H1 (cell line): ENCODE measurements at regions not wholly inside any gene's neighbourhood (a gene's known extent, or its start where the extent isn't known, plus 50 kb on each side); places are given as distances from the start of the nearest gene placed in this dataset.

Experiments used
- RFX5 ChIP-seq: IDR thresholded peaks from 2 replicates; pipeline ENCODE4 v1.6.1; 2011; ENCODE audit warnings: low read depth, low read length, improper control_type of control experiment, borderline replicate concordance
- TBP ChIP-seq: IDR thresholded peaks from 2 replicates; pipeline ENCODE4 v1.6.1; 2011; ENCODE audit warnings: low read depth, low read length, improper control_type of control experiment
- TF ChIP-seq, protein P1 (sequence below): IDR thresholded peaks from 2 replicates; pipeline ENCODE4 v1.6.1; 2011; ENCODE audit warnings: low read depth, mild to moderate bottlenecking, low read length; ENCODE audit not compliant: insufficient read depth

DNA sequence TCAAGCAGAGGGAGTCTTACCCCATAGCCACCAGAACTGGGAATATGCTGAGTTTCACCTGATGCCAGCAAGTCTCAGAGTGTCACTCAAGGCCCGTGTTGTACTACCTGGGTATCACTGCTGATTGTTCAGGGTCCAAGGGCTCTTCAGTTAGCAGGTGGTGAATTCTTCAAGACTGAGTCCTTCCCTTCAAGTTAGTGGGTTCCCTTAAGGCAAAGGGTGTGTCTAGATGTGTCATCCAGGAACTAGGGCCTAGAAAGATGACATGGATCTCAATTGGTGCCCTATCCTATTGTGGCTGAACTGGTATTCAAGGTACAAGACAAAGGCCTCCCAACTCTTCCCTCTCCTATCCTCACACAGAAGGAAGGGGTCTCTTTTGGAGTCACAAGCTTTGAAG lies 159.9 kb upstream of the DIPK2B start (continued):
- no peak for TF ChIP-seq RFX5
- TF ChIP-seq TBP, result no peak
- TF ChIP-seq, protein P1, sequence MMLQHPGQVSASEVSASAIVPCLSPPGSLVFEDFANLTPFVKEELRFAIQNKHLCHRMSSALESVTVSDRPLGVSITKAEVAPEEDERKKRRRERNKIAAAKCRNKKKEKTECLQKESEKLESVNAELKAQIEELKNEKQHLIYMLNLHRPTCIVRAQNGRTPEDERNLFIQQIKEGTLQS, result no peak
